HUES6 (cell line): ENCODE measurements at regions not wholly inside any gene's neighbourhood (a gene's known extent, or its start where the extent isn't known, plus 50 kb on each side); places are given as distances from the start of the nearest gene placed in this dataset.

Source experiments
- H3K27ac ChIP-seq: 2 replicates; pipeline ENCODE4 v1.7.0; 2013; ENCODE audit warnings: low read depth, mild to moderate bottlenecking, low read length, inconsistent platforms
- H3K27me3 ChIP-seq: 2 replicates; pipeline ENCODE4 v1.6.1; 2013; ENCODE audit warnings: low read length; ENCODE audit not compliant: control insufficient read depth, insufficient read depth
- H3K36me3 ChIP-seq: 2 replicates; pipeline ENCODE4 v1.6.1; 2013; ENCODE audit warnings: low read length; ENCODE audit not compliant: control insufficient read depth, insufficient read depth
- H3K4me1 ChIP-seq: 2 replicates; pipeline ENCODE4 v1.6.1; 2013; ENCODE audit warnings: low read length; ENCODE audit not compliant: control insufficient read depth, insufficient read depth
- H3K4me3 ChIP-seq: 2 replicates; pipeline ENCODE4 v1.5.1; 2013; ENCODE audit warnings: low read depth, low read length
- H3K9ac ChIP-seq: one replicate; pipeline ENCODE4 v1.6.1; 2013; ENCODE audit warnings: mild to moderate bottlenecking, low read length
- H3K9me3 ChIP-seq: 2 replicates; pipeline ENCODE4 v1.6.1; 2013; ENCODE audit warnings: low read depth, low read length; ENCODE audit not compliant: control insufficient read depth, insufficient read depth

- H3K4me3 ChIP-seq: no peak overlapping the region
- no peaks in the 10 kb centered on the region for H3K9me3 ChIP-seq
- H3K36me3 ChIP-seq: no peaks in the 10 kb centered on the region
- H3K27ac ChIP-seq: peak overlapping the region; percentile 88
- no peaks in the 10 kb centered on the region for H3K27me3 ChIP-seq
- H3K4me1 ChIP-seq: peaks cover 20% of the 10 kb centered on the region
- H3K9ac ChIP-seq: no peak overlapping the region
Measured at GRCh38 chr12:126233625-126234024, 1168.4 kb downstream of the AACS start.

GRCh38 chr12:126243814-126244440, 1178.7 kb downstream of the AACS start:
- Histone ChIP-seq H3K9ac (no peak overlapping the region), H3K27me3 (no peaks in the 10 kb centered on the region), H3K27ac (no peak overlapping the region), H3K36me3 (no peaks in the 10 kb centered on the region), H3K9me3 (no peaks in the 10 kb centered on the region), H3K4me1 (peaks cover 18% of the 10 kb centered on the region; the same call in 1 of the 2 replicates), H3K4me3 (no peak overlapping the region)

GRCh38 chr12:126247936-126248335, 1182.7 kb downstream of the AACS start:
- H3K27me3 ChIP-seq: no peaks in the 10 kb centered on the region
- H3K36me3 ChIP-seq: no peaks in the 10 kb centered on the region
- 0 out of 2 replicates have a peak, but pooled peaks cover 2% of the 10 kb centered on the region for H3K9me3 ChIP-seq
- no peak overlapping the region for H3K4me3 ChIP-seq
- H3K4me1 ChIP-seq: peaks cover 14% of the 10 kb centered on the region; the same call in 1 of the 2 replicates
- H3K27ac ChIP-seq: no peak overlapping the region
- H3K9ac ChIP-seq: no peak overlapping the region

GRCh38 chr12:126248871-126249403, 1183.7 kb downstream of the AACS start:
- H3K4me3 ChIP-seq: no peak overlapping the region

GRCh38 chr12:126258190-126258589, 1193.0 kb downstream of the AACS start:
- Histone ChIP-seq H3K4me1 (no peaks in the 10 kb centered on the region), H3K9ac (no peak overlapping the region), H3K27ac (no peak overlapping the region), H3K9me3 (no peaks in the 10 kb centered on the region), H3K27me3 (no peaks in the 10 kb centered on the region), H3K36me3 (no peaks in the 10 kb centered on the region), H3K4me3 (no peak overlapping the region)

More at GRCh38 chr12:126248871-126249403, 1183.7 kb downstream of the AACS start:
- H3K9me3 ChIP-seq: 0 out of 2 replicates have a peak, but pooled peaks cover 2% of the 10 kb centered on the region
- no peaks in the 10 kb centered on the region for H3K27me3 ChIP-seq
- H3K9ac ChIP-seq: no peak overlapping the region
- peaks cover 8% of the 10 kb centered on the region; the same call in 1 of the 2 replicates for H3K4me1 ChIP-seq
- no peak overlapping the region for H3K27ac ChIP-seq
- no peaks in the 10 kb centered on the region for H3K36me3 ChIP-seq

- H3K27me3 ChIP-seq: no peaks in the 10 kb centered on the region
- no peaks in the 10 kb centered on the region for H3K9me3 ChIP-seq
- no peak overlapping the region for H3K27ac ChIP-seq
- H3K9ac ChIP-seq: no peak overlapping the region
- H3K36me3 ChIP-seq: no peaks in the 10 kb centered on the region
- H3K4me3 ChIP-seq: no peak overlapping the region
- H3K4me1 ChIP-seq: no peaks in the 10 kb centered on the region
Measured at GRCh38 chr12:126262829-126263228, 1197.6 kb downstream of the AACS start.

GRCh38 chr12:126268222-126268621, 1203.0 kb downstream of the AACS start:
- no peak overlapping the region for H3K27ac ChIP-seq
- no peaks in the 10 kb centered on the region for H3K9me3 ChIP-seq
- no peaks in the 10 kb centered on the region for H3K36me3 ChIP-seq
- H3K9ac ChIP-seq: no peak overlapping the region
- no peaks in the 10 kb centered on the region for H3K27me3 ChIP-seq
- no peak overlapping the region for H3K4me3 ChIP-seq
- H3K4me1 ChIP-seq: no peaks in the 10 kb centered on the region

- no peak overlapping the region for H3K4me3 ChIP-seq
- H3K27me3 ChIP-seq: no peaks in the 10 kb centered on the region
- no peak overlapping the region for H3K9ac ChIP-seq
- H3K36me3 ChIP-seq: no peaks in the 10 kb centered on the region
- no peak overlapping the region for H3K27ac ChIP-seq
- no peaks in the 10 kb centered on the region for H3K9me3 ChIP-seq
- no peaks in the 10 kb centered on the region for H3K4me1 ChIP-seq
Measured at GRCh38 chr12:126271159-126271558, 1205.9 kb downstream of the AACS start.

- Histone ChIP-seq H3K9me3 (peaks cover 1% of the 10 kb centered on the region; the same call in 1 of the 2 replicates), H3K4me3 (no peak overlapping the region), H3K4me1 (no peaks in the 10 kb centered on the region), H3K27me3 (no peaks in the 10 kb centered on the region), H3K27ac (no peak overlapping the region), H3K9ac (no peak overlapping the region), H3K36me3 (no peaks in the 10 kb centered on the region)
Measured at GRCh38 chr12:126282691-126283090, 1217.5 kb downstream of the AACS start.

- no peaks in the 10 kb centered on the region for H3K4me1 ChIP-seq
Measured at GRCh38 chr12:126286203-126286602, 1221.0 kb downstream of the AACS start.

GRCh38 chr12:126290456-126290855, 1225.2 kb downstream of the AACS start:
- Histone ChIP-seq H3K27me3 (no peaks in the 10 kb centered on the region), H3K9ac (no peak overlapping the region), H3K9me3 (peaks cover 29% of the 10 kb centered on the region), H3K4me3 (no peak overlapping the region), H3K27ac (no peak overlapping the region), H3K4me1 (no peaks in the 10 kb centered on the region), H3K36me3 (no peaks in the 10 kb centered on the region)

More at GRCh38 chr12:126286203-126286602, 1221.0 kb downstream of the AACS start:
- Histone ChIP-seq H3K36me3 (no peaks in the 10 kb centered on the region), H3K27me3 (no peaks in the 10 kb centered on the region), H3K9ac (no peak overlapping the region), H3K27ac (no peak overlapping the region), H3K9me3 (peaks cover 8% of the 10 kb centered on the region; the same call in 1 of the 2 replicates), H3K4me3 (no peak overlapping the region)
